AG04449 (cell line): ENCODE measurements at regions not wholly inside any gene's neighbourhood (a gene's known extent, or its start where the extent isn't known, plus 50 kb on each side); places are given as distances from the start of the nearest gene placed in this dataset.

Experiments
- CTCF ChIA-PET: fragments of 350-600 bp; formaldehyde crosslinking; extraction: SDS; loops from one replicate; lab custom pipeline; 2021; ENCODE audit warnings: antibody characterized with exemption; lab: Yijun Ruan, JAX
- POLR2A ChIA-PET: fragments of 400-600, 350-600 bp; formaldehyde crosslinking; extraction: SDS; loops from one replicate; lab custom pipeline; 2020; ENCODE audit warnings: antibody characterized with exemption, inconsistent platforms; lab: Yijun Ruan, JAX
- DNase-seq: peaks from one replicate; pipeline ENCODE4 v3.0.0-alpha.2; 2010; ENCODE audit warnings: low read depth, low spot score
- H3K4me3 ChIP-seq: 2 replicates; pipeline ENCODE4 v1.5.1; 2011; ENCODE audit warnings: low read depth, mild to moderate bottlenecking, control low read depth, low read length
- TF ChIP-seq, protein P1 (sequence below): IDR thresholded peaks from one replicate; pipeline ENCODE4 v1.5.1; 2011; ENCODE audit warnings: mild to moderate bottlenecking, moderate library complexity, low read length, control low read depth, inconsistent platforms; ENCODE audit not compliant: insufficient read depth; ENCODE audit errors: missing control alignments

GRCh38 chr12:90045559-90045958 is 336.9 kb upstream of the ATP2B1 start:
- no peak overlapping the region for H3K4me3 ChIP-seq
- TF ChIP-seq, protein P1, sequence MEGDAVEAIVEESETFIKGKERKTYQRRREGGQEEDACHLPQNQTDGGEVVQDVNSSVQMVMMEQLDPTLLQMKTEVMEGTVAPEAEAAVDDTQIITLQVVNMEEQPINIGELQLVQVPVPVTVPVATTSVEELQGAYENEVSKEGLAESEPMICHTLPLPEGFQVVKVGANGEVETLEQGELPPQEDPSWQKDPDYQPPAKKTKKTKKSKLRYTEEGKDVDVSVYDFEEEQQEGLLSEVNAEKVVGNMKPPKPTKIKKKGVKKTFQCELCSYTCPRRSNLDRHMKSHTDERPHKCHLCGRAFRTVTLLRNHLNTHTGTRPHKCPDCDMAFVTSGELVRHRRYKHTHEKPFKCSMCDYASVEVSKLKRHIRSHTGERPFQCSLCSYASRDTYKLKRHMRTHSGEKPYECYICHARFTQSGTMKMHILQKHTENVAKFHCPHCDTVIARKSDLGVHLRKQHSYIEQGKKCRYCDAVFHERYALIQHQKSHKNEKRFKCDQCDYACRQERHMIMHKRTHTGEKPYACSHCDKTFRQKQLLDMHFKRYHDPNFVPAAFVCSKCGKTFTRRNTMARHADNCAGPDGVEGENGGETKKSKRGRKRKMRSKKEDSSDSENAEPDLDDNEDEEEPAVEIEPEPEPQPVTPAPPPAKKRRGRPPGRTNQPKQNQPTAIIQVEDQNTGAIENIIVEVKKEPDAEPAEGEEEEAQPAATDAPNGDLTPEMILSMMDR: no peak
- DNase-seq: no peak
- ChIA-PET CTCF (no interaction called here), POLR2A (no interaction called here)

DNA sequence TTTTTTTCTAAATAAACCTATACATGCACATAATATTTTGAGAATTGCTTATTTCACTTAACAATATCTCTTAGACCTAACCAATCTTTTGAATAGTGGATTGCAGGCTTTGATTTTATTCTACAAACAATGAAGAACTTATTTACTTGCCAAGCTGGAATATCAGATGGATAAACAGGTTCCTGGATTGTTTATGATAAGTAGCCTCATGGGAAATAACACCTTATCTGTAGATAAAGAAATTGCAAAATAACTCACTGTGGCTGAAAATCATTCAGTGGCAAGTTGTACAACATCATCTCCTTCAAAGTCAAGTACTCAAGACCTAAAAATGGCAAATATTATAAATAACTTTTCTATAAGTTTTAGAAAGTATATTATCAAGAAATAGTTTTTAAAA is 335.4 kb upstream of the ATP2B1 start:
- TF ChIP-seq, protein P1: no peak
- no peak overlapping the region for H3K4me3 ChIP-seq
- CTCF ChIA-PET: no interaction called here
- POLR2A ChIA-PET: no interaction called here
- DNase-seq: no peak

GRCh38 chr12:90042920-90043641 is 334.4 kb upstream of the ATP2B1 start:
- TF ChIP-seq, protein P1: no peak
- H3K4me3 ChIP-seq: no peak overlapping the region
- ChIA-PET CTCF (no interaction called here), POLR2A (no interaction called here)
- no peak for DNase-seq

DNA sequence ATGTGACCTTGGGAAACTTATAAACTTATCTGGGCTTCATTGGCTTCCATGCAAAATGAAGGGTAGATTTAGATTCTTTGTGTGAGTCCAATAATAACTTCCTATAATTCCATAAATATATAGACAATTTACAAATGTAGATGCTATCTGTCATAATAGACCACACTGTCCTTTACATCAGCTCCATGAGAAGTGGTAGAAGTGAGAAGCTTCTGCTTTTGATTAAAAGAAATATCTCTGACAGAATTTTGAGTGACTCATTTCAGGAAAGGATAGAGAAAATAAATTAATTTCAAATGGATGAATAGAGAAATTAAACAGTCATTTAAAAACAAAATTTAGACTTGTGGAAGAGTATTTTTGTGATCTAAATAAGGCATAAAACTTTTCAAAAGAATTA is 329.7 kb upstream of the ATP2B1 start:
- ChIA-PET POLR2A (interaction anchor here (0.5 to 1.2 kb wide), 3 partner anchors 75 to 486 kb away, joined by 3 read pairs; no protein-coding TSS in a partner anchor), CTCF (interaction anchor here (0.9 kb wide), 1 partner anchor 10 kb away, joined by 3 read pairs; no protein-coding TSS in a partner anchor)
- no peak for DNase-seq
- TF ChIP-seq, protein P1: no peak
- H3K4me3 ChIP-seq: no peak overlapping the region

DNA sequence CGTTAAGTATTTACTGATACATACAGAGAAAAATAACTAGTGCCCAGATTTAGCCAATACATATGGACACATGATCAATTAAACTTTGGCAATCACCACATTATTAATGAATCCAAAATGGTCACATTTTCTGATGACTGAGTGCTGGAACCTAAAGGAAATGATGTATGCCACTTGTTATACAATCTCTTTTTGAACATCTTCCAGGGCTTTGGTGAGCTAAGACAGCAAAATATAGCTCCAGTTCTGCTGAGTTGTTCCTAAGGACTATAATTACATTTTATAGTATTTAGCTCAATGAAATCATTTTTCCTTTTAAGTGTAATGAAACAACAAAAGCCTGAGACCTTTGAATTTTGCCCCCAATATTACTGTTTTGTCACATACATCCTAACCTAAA is 329.1 kb upstream of the ATP2B1 start:
- no peak for DNase-seq
- ChIA-PET CTCF (interaction anchor here (0.6 to 0.9 kb wide), 2 partner anchors 9 to 870 kb away, joined by 3 read pairs; no protein-coding TSS in a partner anchor), POLR2A (interaction anchor here (0.5 to 1.2 kb wide), 4 partner anchors 75 to 485 kb away, joined by 3 read pairs; no protein-coding TSS in a partner anchor)
- no peak overlapping the region for H3K4me3 ChIP-seq
- TF ChIP-seq, protein P1: no peak

- H3K4me3 ChIP-seq: no peak overlapping the region
- CTCF ChIA-PET: interaction anchor here (1.1 kb wide), 1 partner anchor 18 kb away, joined by 3 read pairs; no protein-coding TSS in a partner anchor
- no peak for DNase-seq
- TF ChIP-seq, protein P1: no peak
- POLR2A ChIA-PET: no interaction called here
Measured at GRCh38 chr12:90036637-90037036, 328.0 kb upstream of the ATP2B1 start.
